ENCODE measurements at regions not wholly inside any gene's neighbourhood (a gene's known extent, or its start where the extent isn't known, plus 50 kb on each side); places are given as distances from the start of the nearest gene placed in this dataset.

DNA sequence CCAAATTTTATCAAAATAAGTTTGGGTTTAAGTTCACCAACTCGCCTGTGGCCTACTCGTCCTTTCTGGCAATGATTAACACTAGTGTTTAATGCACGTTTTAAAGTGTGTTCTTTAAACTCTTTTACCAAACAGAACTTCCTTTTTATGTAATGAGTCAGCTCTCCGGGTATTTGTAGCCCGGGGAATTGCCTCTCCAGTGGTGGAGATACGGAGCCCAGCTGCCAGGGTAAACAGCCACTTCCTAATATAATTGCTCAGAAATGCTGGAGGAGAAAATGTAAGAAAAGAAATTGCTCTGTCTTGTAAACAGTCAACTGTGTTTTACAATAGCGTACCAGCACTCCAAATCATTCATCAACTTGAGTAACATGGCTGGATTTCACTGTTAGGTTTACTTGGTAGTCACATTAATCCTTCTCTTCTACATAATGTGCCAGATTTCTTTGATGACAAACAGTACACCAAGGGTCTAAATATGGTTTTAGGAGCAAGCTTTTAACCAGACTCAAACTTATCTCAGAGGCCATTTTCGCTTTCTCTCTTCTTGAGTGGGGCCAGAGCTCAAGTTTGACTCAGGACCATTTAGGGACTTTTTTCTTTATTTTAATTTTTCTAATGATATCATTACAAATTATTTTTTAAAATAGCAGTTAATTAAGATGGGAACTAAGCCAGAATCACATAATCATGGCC lies 101.2 kb upstream of the SLC38A2 start:
- Histone ChIP-seq H3K36me3 (ENCODE audit: control insufficient read depth, insufficient read depth, low read length) (no peaks in the 10 kb centered on the region), H3K9me3 (replicated peaks; ENCODE audit: control insufficient read depth, low read depth, low read length) (no peaks in the 10 kb centered on the region), H3K4me1 (ENCODE audit: control insufficient read depth, insufficient read depth, low read length) (peaks cover 9% of the 10 kb centered on the region), H3K27ac (ENCODE audit: low read length) (peak overlapping the region; percentile 66), H3K4me3 (ENCODE audit: low read length) (no peak overlapping the region), H3K27me3 (ENCODE audit: control insufficient read depth, insufficient read depth, low read length) (no peaks in the 10 kb centered on the region)
- DNase-seq: peak; percentile 75
- WGBS (ENCODE audit: insufficient coverage): no CpG with 5 or more reads among the region's 8 CpGs

DNA sequence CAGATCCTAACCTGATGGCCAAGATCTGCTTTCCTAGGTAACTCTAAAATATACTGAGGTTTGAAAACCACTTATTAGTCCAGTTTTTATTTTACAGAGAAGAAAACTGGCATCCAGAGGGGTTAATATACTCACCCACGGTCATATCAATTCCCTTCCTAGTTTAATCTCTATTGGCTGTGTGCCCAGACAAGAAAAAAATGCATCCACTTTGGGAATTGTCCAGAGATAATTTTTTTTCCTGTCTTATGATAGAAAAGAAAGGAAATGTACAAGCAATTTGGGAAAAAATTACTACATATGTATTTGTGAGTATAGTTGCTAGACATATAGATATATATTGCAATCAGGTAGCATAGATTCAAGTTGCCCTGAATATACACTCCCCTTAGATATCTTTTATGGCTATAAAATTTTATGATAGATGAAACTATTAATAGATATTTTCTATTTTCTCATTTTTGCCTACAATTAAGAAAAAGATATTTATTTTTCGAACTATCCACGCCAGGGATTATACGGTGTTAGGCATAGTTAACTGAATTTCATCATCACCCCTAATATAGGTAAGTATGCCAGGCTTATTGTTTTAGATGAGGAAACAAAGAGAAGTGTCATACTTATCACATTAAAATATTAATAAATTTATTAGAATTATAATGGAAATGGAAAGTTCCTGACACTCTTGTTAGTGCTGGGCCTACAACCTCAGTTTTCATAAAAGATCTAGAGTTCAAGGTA lies 100.5 kb upstream of the SLC38A2 start:
- H3K4me1 ChIP-seq (ENCODE audit: control insufficient read depth, insufficient read depth, low read length): peaks cover 9% of the 10 kb centered on the region
- H3K4me3 ChIP-seq (ENCODE audit: low read length): no peak overlapping the region
- H3K9me3 ChIP-seq (replicated peaks; ENCODE audit: control insufficient read depth, low read depth, low read length): no peaks in the 10 kb centered on the region
- H3K27me3 ChIP-seq (ENCODE audit: control insufficient read depth, insufficient read depth, low read length): no peaks in the 10 kb centered on the region
- peak; percentile 66 for DNase-seq
- peak overlapping the region; percentile 66 for H3K27ac ChIP-seq (ENCODE audit: low read length)
- no peaks in the 10 kb centered on the region for H3K36me3 ChIP-seq (ENCODE audit: control insufficient read depth, insufficient read depth, low read length)
- WGBS (ENCODE audit: insufficient coverage): no CpG with 5 or more reads among the region's 4 CpGs

DNA sequence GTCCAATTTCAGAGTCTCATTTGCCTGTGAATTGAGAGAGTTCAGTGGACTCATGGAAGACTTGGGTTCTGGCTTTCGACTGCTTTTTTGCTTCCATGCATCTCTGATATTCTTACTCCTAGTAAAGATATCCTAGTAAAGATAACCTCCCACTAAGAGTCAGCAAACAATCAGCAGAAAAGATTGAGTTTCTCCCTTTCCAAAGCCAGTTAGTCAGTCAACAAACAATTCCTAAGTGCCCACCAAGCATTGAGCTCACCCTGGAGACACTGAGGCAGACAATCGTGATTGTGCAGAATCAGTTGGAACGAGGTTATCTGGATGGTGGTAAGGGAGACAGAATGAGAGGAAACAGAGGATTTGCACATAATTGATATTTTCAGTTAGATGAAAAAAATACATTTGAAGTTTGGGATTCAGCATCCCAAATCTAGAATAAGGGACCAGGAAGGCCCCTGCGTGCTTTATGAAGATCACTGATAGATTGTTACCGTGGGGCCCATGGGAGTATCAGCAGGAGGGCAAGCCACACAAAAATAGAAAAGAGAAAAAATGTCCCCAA lies 99.7 kb upstream of the SLC38A2 start:
- H3K27me3 ChIP-seq (ENCODE audit: control insufficient read depth, insufficient read depth, low read length): no peaks in the 10 kb centered on the region
- no peak overlapping the region for H3K27ac ChIP-seq (ENCODE audit: low read length)
- H3K4me1 ChIP-seq (ENCODE audit: control insufficient read depth, insufficient read depth, low read length): peaks cover 9% of the 10 kb centered on the region
- H3K9me3 ChIP-seq (replicated peaks; ENCODE audit: control insufficient read depth, low read depth, low read length): no peaks in the 10 kb centered on the region
- DNase-seq: no peak
- 70% methylated on average over 2 of the region's 5 CpGs for WGBS (ENCODE audit: insufficient coverage)
- no peaks in the 10 kb centered on the region for H3K36me3 ChIP-seq (ENCODE audit: control insufficient read depth, insufficient read depth, low read length)
- no peak overlapping the region for H3K4me3 ChIP-seq (ENCODE audit: low read length)

DNA sequence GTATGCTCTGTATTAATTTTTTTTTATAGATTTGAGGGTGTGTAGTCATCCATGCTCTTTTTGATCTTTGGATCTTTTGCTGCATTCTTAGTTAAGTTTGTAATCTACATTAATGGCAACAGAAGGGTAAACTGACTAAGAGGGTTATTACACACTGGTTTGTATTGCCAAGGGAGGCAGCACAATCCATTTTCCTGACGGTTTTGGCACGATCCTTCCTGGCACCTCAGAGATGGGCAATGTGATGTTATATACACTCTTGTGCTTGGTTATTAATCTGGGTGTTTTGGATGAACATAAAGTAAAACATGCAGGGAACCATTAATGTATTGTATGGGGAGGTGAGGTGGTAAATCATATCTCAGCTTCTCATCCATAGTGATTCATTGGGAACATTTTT lies 98.8 kb upstream of the SLC38A2 start:
- Histone ChIP-seq H3K36me3 (ENCODE audit: control insufficient read depth, insufficient read depth, low read length) (no peaks in the 10 kb centered on the region), H3K27ac (ENCODE audit: low read length) (no peak overlapping the region), H3K4me1 (ENCODE audit: control insufficient read depth, insufficient read depth, low read length) (peaks cover 8% of the 10 kb centered on the region), H3K9me3 (replicated peaks; ENCODE audit: control insufficient read depth, low read depth, low read length) (no peaks in the 10 kb centered on the region), H3K4me3 (ENCODE audit: low read length) (no peak overlapping the region), H3K27me3 (ENCODE audit: control insufficient read depth, insufficient read depth, low read length) (no peaks in the 10 kb centered on the region)
- no peak for DNase-seq
- WGBS (ENCODE audit: insufficient coverage): 60% methylated on average over 2 of the region's 2 CpGs

DNA sequence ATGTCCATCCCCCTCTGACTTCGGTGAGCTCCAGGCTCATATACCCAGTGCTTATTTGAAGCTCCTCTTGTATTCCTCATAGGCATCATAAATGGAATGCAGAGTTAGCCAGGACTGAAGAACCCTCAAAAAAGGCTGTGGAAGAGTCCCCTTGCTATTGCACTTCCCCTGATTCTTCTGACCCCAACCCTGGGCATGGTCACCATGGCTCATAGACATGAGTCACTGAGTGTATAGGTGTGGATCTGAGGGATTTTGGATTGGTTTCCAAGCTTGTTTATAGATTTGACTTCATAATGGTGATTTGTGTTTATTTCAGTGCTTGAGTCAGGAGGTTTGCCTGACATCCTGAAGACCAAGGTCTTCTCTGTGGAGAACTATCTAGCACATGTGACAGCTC lies 98.4 kb upstream of the SLC38A2 start:
- Histone ChIP-seq H3K27me3 (ENCODE audit: control insufficient read depth, insufficient read depth, low read length) (no peaks in the 10 kb centered on the region), H3K27ac (ENCODE audit: low read length) (no peak overlapping the region), H3K36me3 (ENCODE audit: control insufficient read depth, insufficient read depth, low read length) (no peaks in the 10 kb centered on the region), H3K4me1 (ENCODE audit: control insufficient read depth, insufficient read depth, low read length) (peaks cover 6% of the 10 kb centered on the region), H3K4me3 (ENCODE audit: low read length) (no peak overlapping the region), H3K9me3 (replicated peaks; ENCODE audit: control insufficient read depth, low read depth, low read length) (no peaks in the 10 kb centered on the region)
- DNase-seq: no peak
- WGBS (ENCODE audit: insufficient coverage): no CpG with 5 or more reads among the region's 1 CpG

DNA sequence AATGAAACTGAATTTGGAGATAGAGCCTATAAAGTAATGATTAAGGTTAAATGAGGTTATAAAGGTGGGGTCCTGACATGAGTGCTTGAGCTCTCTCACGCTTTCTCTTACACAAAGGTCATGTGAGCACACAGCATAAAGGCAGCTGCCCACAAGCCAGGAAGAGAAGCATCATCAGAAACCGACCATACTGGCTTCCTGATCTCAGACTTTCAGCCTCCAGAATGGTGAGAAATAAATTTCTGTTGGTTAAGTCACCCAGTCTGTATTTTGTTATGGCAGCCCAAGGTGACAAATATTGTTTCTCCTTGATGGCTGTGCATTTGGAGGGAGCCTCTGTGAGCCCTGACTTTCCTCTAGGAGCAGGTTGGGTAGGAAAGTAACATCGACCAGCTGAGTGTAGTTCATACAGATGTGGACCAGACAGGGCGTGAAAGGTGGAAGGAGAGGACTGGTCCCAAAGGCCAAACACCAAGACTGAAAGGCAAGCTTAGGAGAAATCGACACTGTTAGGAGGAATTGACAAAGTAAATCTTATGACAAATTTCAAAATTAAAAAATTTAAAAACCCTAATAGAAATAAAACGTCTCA lies 97.6 kb upstream of the SLC38A2 start:
- H3K27ac ChIP-seq (ENCODE audit: low read length): no peak overlapping the region
- peaks cover 6% of the 10 kb centered on the region for H3K4me1 ChIP-seq (ENCODE audit: control insufficient read depth, insufficient read depth, low read length)

DNA sequence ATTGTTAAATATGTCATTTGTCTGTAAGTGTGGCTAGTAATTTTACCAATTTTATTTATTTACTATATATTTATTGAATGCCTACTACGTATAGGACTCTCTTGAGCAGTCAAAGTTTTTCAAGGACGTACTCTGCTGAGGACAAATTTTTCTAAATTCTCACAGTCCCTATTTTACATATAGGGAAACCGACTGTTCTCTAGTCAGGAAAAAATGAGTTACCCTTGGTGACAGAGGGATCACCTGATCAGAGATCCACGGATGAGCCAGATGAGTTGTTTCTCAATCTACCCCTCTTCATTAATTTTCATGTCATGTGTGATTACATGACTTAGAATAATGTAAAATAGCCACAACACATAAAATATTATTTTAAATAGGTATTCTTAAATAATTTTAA lies 96.2 kb upstream of the SLC38A2 start:
- Histone ChIP-seq H3K4me1 (ENCODE audit: control insufficient read depth, insufficient read depth, low read length) (peaks cover 3% of the 10 kb centered on the region), H3K27ac (ENCODE audit: low read length) (no peak overlapping the region)

More for the DNA sequence above, 97.6 kb upstream of the SLC38A2 start:
- DNase-seq: no peak
- Histone ChIP-seq H3K9me3 (replicated peaks; ENCODE audit: control insufficient read depth, low read depth, low read length) (no peaks in the 10 kb centered on the region), H3K36me3 (ENCODE audit: control insufficient read depth, insufficient read depth, low read length) (no peaks in the 10 kb centered on the region), H3K4me3 (ENCODE audit: low read length) (no peak overlapping the region), H3K27me3 (ENCODE audit: control insufficient read depth, insufficient read depth, low read length) (no peaks in the 10 kb centered on the region)
- 100% methylated on average over 1 of the region's 6 CpGs for WGBS (ENCODE audit: insufficient coverage)

DNA sequence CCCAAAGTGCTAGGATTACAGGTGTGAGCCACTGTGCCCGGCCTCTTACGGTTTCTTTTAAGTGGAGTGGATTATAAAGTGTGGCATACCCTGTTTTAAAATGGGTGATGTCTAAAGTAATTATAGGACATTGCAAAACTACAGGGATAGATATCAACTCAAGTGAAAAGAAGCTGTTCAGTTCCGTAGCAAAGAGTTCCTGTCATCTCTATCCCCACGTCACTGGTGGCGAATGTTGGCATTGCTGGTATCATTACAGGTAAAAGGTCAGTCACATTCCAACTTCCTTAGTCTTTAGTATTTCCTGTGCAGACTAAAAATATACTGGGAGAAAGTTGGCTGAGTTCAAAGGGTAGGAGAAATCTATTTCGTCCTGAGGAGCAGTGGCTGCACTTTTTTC lies 95.6 kb upstream of the SLC38A2 start:
- DNase-seq: no peak
- Histone ChIP-seq H3K27me3 (ENCODE audit: control insufficient read depth, insufficient read depth, low read length) (no peaks in the 10 kb centered on the region), H3K27ac (ENCODE audit: low read length) (no peak overlapping the region), H3K4me1 (ENCODE audit: control insufficient read depth, insufficient read depth, low read length) (no peaks in the 10 kb centered on the region), H3K4me3 (ENCODE audit: low read length) (no peak overlapping the region), H3K9me3 (replicated peaks; ENCODE audit: control insufficient read depth, low read depth, low read length) (no peaks in the 10 kb centered on the region), H3K36me3 (ENCODE audit: control insufficient read depth, insufficient read depth, low read length) (no peaks in the 10 kb centered on the region)
- WGBS (ENCODE audit: insufficient coverage): 86% methylated on average over 2 of the region's 6 CpGs

More for the DNA sequence above, 96.2 kb upstream of the SLC38A2 start:
- H3K4me3 ChIP-seq (ENCODE audit: low read length): no peak overlapping the region
- no CpG with 5 or more reads among the region's 4 CpGs for WGBS (ENCODE audit: insufficient coverage)
- DNase-seq: no peak
- H3K36me3 ChIP-seq (ENCODE audit: control insufficient read depth, insufficient read depth, low read length): no peaks in the 10 kb centered on the region
- no peaks in the 10 kb centered on the region for H3K9me3 ChIP-seq (replicated peaks; ENCODE audit: control insufficient read depth, low read depth, low read length)
- H3K27me3 ChIP-seq (ENCODE audit: control insufficient read depth, insufficient read depth, low read length): no peaks in the 10 kb centered on the region

DNA sequence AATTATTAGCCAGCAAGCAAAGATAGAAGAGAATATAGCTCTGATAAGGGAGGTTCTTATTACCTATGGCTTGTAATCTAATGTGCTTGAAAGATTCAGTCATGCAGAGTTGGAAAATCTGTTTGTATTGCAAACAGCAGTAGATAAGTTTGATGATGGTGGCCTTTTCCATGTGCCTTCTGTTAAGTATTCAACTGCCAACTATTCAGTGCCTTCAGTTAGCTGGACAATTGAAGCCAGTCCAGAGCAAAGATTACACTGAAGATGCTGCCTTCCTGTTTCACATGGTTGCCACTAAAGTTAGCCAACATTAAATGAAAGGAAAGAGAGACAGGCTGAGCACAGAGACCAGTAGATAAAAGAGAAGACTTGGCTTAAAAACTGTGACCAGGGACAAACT lies 92.7 kb upstream of the SLC38A2 start:
- Histone ChIP-seq H3K27ac (ENCODE audit: low read length) (no peak overlapping the region), H3K4me1 (ENCODE audit: control insufficient read depth, insufficient read depth, low read length) (peaks cover 6% of the 10 kb centered on the region), H3K4me3 (ENCODE audit: low read length) (no peak overlapping the region), H3K27me3 (ENCODE audit: control insufficient read depth, insufficient read depth, low read length) (no peaks in the 10 kb centered on the region), H3K9me3 (replicated peaks; ENCODE audit: control insufficient read depth, low read depth, low read length) (no peaks in the 10 kb centered on the region), H3K36me3 (ENCODE audit: control insufficient read depth, insufficient read depth, low read length) (no peaks in the 10 kb centered on the region)
- no peak for DNase-seq

DNA sequence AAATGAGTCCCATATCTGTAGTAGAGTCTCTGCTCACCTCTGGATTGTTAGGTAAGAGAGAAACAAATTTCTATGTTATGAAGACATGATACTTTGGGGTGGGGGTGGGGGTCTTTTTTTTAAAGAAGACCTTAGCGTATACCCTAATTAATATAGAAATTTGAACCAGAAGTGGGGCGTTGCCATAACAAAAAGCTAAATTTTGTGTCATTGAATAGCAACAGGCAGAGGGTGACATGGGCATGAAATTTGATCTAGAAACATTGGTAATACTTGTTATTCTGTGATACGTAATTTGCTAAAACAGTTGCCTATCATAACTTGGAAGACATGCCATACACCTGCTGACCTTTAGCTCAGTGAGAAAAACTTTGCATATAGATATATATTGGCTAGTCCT lies 92.3 kb upstream of the SLC38A2 start:
- Histone ChIP-seq H3K27me3 (ENCODE audit: control insufficient read depth, insufficient read depth, low read length) (no peaks in the 10 kb centered on the region), H3K4me3 (ENCODE audit: low read length) (no peak overlapping the region), H3K4me1 (ENCODE audit: control insufficient read depth, insufficient read depth, low read length) (peaks cover 6% of the 10 kb centered on the region), H3K36me3 (ENCODE audit: control insufficient read depth, insufficient read depth, low read length) (no peaks in the 10 kb centered on the region), H3K27ac (ENCODE audit: low read length) (no peak overlapping the region), H3K9me3 (replicated peaks; ENCODE audit: control insufficient read depth, low read depth, low read length) (no peaks in the 10 kb centered on the region)
- no CpG with 5 or more reads among the region's 3 CpGs for WGBS (ENCODE audit: insufficient coverage)
- DNase-seq: no peak
